C1 segment of cervical spinal cord (tissue), 14 donors: ENCODE measurements at regions not wholly inside any gene's neighbourhood (a gene's known extent, or its start where the extent isn't known, plus 50 kb on each side); places are given as distances from the start of the nearest gene placed in this dataset.
"Not testable (repeated sequence)": the region's sequence is repeated elsewhere in the genome, so short reads cannot be mapped to it uniquely, and the experiment has no call there.

Experiments
- DNase-seq, 14 donors: peaks; one replicate each; lab custom pipeline; 2025; lab: John Stamatoyannopoulos, UW

GRCh38 chrX:127207326-127207725, 387.8 kb downstream of the PRR32 start:
- no peak for DNase-seq

GRCh38 chrX:127221821-127222220, 402.3 kb downstream of the PRR32 start:
- DNase-seq: not testable (repeated sequence)

GRCh38 chrX:127243654-127244053, 424.1 kb downstream of the PRR32 start:
- DNase-seq: no peak

- no peak for DNase-seq
Measured at GRCh38 chrX:127259742-127260141, 440.2 kb downstream of the PRR32 start.

GRCh38 chrX:127276326-127276725, 456.8 kb downstream of the PRR32 start:
- DNase-seq: no peak

GRCh38 chrX:127300511-127300910, 481.0 kb downstream of the PRR32 start:
- DNase-seq: no peak

GRCh38 chrX:127302841-127303240, 483.3 kb downstream of the PRR32 start:
- no peak for DNase-seq

- no peak for DNase-seq
Measured at GRCh38 chrX:127305013-127305412, 485.5 kb downstream of the PRR32 start.

- DNase-seq: no peak
Measured at GRCh38 chrX:127306262-127306661, 486.7 kb downstream of the PRR32 start.

GRCh38 chrX:127313635-127314034, 494.1 kb downstream of the PRR32 start:
- no peak for DNase-seq

- no peak for DNase-seq
Measured at GRCh38 chrX:127317159-127317558, 497.6 kb downstream of the PRR32 start.

- no peak for DNase-seq
Measured at GRCh38 chrX:127324128-127324527, 504.6 kb downstream of the PRR32 start.
